Stimulated activated CD8-positive, alpha-beta memory T cell treated with anti-CD3 and anti-CD28 coated beads, Interleukin-4, amount 100 ng/mL, for 48 hours (primary cell): ENCODE measurements at regions not wholly inside any gene's neighbourhood (a gene's known extent, or its start where the extent isn't known, plus 50 kb on each side); places are given as distances from the start of the nearest gene placed in this dataset.

Experiments
- DNase-seq: peaks from one replicate; pipeline ENCODE4 v3.0.0-alpha.2; 2020

DNA sequence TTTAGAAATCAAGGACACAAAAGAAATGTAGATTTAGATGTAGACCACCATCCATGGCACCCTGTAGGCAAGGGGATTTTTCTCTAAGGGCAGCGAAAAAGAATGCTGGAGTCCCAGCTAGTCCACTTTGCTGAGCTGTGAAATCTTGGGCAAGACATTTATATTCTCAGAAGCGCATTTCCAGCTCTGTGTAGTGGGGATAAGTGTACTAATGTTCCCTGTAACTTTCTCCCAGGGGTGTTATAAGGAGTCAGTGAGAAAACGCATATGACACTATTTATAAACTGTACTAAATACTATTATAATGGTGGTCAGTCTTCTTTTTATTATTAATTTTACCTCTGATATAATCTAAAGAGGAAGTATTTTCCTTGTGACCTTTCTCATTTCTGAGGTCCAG lies 133.4 kb upstream of the FRMD6 start:
- no peak for DNase-seq

DNA sequence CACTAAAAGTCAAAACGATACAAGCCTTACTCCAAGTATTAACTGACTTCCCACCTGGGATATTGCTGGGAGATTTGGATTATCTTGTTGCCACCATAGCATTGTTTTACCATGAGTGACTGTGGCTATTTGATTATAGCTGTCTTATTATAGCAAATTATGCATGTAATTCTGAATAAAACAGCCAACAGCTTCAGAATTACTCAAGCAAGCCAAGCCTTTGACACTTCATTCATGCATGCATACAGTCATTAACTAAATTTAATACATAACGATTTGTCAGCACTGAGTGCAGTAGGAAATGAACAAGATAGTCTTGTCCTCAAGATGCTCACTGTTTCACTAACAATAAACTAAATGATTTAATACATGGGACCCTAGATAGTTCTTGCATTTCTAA lies 133.0 kb upstream of the FRMD6 start:
- no peak for DNase-seq

GRCh38 chr14:51520087-51520486 lies 131.6 kb upstream of the FRMD6 start:
- DNase-seq = no peak

DNA sequence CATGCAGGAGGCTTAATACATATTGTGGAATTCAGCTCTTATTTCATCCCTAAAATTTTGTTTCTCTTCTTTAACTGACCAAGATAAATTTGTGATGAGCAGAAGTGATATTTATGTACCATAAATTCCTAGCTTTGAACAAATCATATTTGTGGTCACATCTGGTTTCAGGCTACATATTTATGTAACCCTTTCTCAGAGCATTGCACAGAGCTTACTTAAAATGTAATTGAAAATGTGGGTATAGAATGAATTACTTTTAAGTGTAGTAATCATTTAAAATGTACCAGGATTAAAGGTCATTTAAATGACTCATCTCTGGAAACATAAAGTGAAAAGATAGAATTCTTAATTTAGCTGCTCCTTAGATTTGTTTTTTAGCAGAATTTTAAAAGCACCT lies 129.9 kb upstream of the FRMD6 start:
- no peak for DNase-seq

- no peak for DNase-seq
These were observed 128.5 kb upstream of the FRMD6 start for GRCh38 chr14:51523243-51523642.

- DNase-seq = no peak
These were observed 126.0 kb upstream of the FRMD6 start for GRCh38 chr14:51525739-51526138.

DNA sequence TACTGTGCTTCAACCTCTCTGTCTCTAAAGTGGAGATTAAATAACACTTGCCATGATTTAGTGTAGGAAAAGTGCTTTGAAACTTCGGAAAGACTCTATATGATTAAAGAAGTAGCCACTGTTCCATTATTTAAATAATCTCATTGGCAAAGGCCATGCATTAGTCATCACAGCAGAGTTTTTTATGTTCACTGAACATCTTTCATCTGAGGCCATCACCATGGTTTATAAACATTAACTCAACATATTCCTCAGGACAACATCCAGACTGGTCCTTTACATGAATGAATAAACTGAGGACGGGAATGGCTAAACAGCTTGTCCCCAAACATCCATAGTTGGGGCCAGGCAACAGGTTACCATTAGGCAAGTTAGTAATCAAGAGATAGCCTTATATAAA lies 124.6 kb upstream of the FRMD6 start:
- DNase-seq = no peak

DNA sequence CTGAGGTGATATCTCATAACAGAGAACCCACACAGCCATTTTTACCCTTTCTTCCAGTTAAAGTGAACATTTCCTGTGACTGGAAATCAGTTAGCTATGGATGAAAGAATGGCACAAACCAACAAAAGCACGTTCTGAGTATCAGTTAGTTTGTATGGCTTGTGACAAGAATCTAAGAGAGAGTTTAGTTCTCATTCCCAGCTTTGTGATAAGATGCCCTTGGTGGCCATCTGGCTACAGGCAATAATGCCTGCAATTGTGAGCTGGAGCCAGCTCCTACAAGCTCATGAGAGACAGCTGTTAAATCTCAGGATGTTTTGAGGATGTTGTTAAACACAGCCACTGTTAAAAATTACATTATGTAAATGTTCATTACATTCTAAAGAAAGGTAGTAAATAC lies 122.0 kb upstream of the FRMD6 start:
- no peak for DNase-seq

DNA sequence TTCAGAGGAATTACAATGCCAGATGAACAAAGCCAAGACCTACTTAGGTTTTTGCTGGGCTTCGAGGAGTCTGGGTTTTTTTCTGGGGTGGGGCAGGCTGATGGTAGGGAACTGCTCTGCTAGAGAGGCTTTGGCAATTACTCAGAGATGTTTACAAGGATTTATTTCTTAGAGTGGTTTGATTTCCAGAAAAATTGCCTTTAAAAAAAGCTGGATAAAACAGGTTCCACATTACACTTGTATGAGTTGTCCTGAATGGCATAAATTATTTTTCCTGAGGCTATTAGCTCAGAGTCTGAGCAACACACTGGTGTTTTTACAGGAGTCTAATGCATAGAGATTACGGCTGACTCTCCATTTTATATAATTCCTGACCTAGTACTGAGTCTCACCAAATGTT lies 118.5 kb upstream of the FRMD6 start:
- DNase-seq = no peak

GRCh38 chr14:51533872-51534553 lies 117.7 kb upstream of the FRMD6 start:
- DNase-seq = no peak

DNA sequence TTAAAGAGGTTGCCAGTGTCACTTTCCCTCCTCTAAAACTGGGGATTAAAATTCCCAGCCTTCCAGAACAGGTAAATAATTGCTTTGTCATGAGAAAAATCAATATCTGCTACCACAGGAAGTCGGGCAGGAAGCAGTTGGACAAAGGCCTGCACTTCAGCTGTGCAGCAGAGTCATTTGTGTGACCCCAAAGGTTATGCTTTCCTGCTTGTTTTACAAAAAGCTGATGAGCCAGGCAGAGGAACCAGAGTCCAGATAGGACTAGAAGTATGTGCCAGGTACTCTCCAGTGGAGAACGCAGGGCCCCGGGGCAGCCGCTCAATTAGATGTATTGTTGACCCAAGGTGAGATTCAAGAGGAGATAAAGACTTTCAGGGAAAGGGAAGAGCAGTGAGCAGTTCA lies 117.1 kb upstream of the FRMD6 start:
- DNase-seq = no peak

DNA sequence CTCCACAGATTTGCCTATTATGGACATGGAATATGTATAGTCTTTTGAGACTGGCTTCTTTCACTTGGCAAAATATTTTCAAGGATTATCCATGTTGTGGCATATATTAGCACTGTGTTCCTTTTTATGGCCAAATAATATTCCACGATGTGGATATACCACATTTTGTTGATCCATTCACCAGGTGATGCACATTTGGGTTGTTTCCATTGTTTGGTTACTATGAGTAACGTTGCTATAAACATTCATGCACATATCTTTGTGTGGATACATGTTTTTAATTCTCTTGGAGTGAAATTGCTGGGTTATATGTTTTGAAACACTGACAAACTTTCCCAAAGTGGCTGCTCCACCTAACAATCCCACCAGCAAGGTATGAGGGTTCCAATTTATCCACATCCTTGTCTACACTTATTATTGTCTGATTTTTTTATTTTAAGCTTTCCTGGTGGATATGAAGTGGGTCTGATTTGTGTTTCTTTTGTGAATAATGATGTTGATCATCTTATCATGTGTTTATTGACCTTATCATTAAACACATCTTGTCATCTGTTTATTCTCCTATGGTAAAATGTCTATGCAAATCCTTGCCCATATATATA lies 116.2 kb upstream of the FRMD6 start:
- DNase-seq = no peak

GRCh38 chr14:51538973-51539372 lies 112.7 kb upstream of the FRMD6 start:
- no peak for DNase-seq

DNA sequence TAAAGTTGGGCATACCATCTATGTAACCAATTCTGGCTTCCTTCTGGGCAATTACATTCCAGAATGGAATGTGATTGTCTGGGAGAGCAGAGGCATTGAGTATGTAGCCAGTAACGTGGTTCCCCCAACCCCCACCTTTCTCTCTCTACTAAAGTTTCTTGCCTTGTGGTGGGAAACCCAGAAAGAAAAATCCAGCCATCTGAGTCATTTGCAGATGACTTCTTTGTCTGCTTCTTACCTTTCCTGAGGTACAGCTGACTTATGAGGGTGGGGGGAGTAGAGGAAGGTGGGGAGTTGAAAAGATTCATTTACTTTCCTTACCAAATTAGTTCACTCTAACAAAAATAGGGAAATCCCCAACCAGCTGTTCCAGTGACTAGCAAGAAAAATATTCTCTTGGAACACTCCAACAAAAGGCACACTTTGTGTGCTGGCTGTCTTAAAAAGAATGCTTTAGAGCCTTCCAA lies 112.1 kb upstream of the FRMD6 start:
- no peak for DNase-seq

GRCh38 chr14:51540364-51540763 lies 111.3 kb upstream of the FRMD6 start:
- DNase-seq = no peak

- no peak for DNase-seq
These were observed 107.2 kb upstream of the FRMD6 start for GRCh38 chr14:51544471-51544870.

- DNase-seq = no peak
These were observed 106.8 kb upstream of the FRMD6 start for GRCh38 chr14:51544901-51545300.

GRCh38 chr14:51545396-51545795 lies 106.3 kb upstream of the FRMD6 start:
- no peak for DNase-seq

DNA sequence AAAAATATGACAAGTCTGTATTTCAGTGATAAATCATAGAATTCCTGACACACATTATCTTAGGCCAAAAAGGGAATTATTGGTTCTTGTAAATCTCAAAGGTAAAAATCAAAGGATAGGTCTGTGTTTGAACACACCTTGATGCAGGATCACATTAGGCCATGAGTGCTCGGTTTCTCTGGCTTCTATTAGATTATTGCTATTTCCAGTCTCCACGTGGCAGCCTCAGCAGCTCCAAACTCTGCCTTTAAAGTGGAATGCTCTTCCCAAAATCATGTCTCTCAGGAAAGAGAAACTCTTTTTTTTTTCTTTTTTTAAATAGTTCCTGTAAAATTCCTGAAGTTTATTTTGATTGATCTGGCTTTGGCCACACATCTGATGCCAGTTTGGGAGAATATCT lies 105.6 kb upstream of the FRMD6 start:
- no peak for DNase-seq

DNA sequence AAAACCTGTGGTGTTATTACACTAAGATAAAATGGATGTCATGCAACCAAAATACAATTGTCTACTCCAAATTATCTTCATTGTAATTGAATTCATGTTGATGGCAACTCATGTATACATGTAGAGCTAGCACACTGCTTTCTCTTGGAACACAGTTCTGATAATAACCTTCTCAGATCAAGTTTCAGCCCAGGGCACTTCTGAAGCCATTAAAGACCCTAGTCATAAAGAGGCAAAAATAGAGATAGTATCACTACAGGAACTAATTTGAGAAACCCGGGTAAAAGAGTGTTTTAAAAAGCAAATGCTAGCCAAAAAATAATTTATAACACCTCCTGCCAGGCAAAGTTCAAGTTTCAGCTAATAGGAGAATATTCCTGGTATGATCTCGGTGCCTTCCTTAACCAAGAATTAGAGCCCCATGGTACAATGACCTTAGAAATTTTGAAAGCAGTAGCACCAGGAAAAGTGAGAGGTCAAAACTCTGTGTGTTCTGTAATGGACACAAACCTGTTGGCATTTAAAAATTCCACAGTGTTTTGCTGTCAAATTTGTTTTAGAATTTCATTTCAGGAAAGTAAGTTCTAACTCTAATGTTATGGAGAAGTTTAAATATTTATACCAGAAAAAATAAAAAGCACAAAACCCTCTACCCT lies 105.0 kb upstream of the FRMD6 start:
- DNase-seq = no peak

GRCh38 chr14:51547260-51547659 lies 104.5 kb upstream of the FRMD6 start:
- no peak for DNase-seq

GRCh38 chr14:51547701-51548100 lies 104.0 kb upstream of the FRMD6 start:
- no peak for DNase-seq

GRCh38 chr14:51548187-51548586 lies 103.5 kb upstream of the FRMD6 start:
- no peak for DNase-seq

GRCh38 chr14:51550636-51551035 lies 101.1 kb upstream of the FRMD6 start:
- no peak for DNase-seq

- no peak for DNase-seq
These were observed 99.4 kb upstream of the FRMD6 start for GRCh38 chr14:51552275-51552674.
